ENCODE measurements at regions not wholly inside any gene's neighbourhood (a gene's known extent, or its start where the extent isn't known, plus 50 kb on each side); places are given as distances from the start of the nearest gene placed in this dataset.

GRCh38 chr22:47352920-47353700 lies 590.7 kb downstream of the TBC1D22A start:
- Histone ChIP-seq H2AFZ (ENCODE audit: low read depth, low read length, poor library complexity, severe bottlenecking) (no peak overlapping the region), H3K36me3 (ENCODE audit: control insufficient read depth in 1 of 2, insufficient read depth in 2 of 2, low read length in 2 of 2) (no peaks in the 10 kb centered on the region), H3K4me2 (ENCODE audit: low read length) (no peak overlapping the region), H3K4me3 (replicated peaks in 1 of 2; ENCODE audit: low read depth in 1 of 2, low read length in 2 of 2) (no peak overlapping the region), H3K9me2 (ENCODE audit: insufficient read depth) (no peaks in the 10 kb centered on the region), H3K27me3 (ENCODE audit: insufficient read depth, low read length) (no peaks in the 10 kb centered on the region), H3K27ac (ENCODE audit: low read depth, low read length) (no peak overlapping the region), H3K9ac (ENCODE audit: low read length) (no peak overlapping the region), H4K20me1 (ENCODE audit: insufficient read depth) (no peaks in the 10 kb centered on the region), H3K9me3 (ENCODE audit: control insufficient read depth in 1 of 2, insufficient read depth in 1 of 2, low read depth in 1 of 2, low read length in 2 of 2) (no peaks in the 10 kb centered on the region), H3K4me1 (ENCODE audit: control insufficient read depth in 1 of 2, insufficient read depth in 2 of 2, low read length in 2 of 2) (no peaks in the 10 kb centered on the region), H3K79me2 (ENCODE audit: insufficient read depth, low read length) (no peaks in the 10 kb centered on the region)
- no peak for DNase-seq (ENCODE audit: low read depth, low spot score)
- ChIA-PET CTCF (no interaction called here), RAD21 (ENCODE audit: low non-redundant PET in 1 of 2, low total read pairs in 2 of 2, uncharacterized antibody in 2 of 2, unreplicated experiment in 2 of 2) (no interaction called here), POLR2A (no interaction called here)
- TF ChIP-seq ZNF274 (IDR thresholded peaks at IDR 0.05; ENCODE audit: low read depth, low read length) = no peak
- no peak for TF ChIP-seq EGR1 (IDR thresholded peaks at IDR 0.05; ENCODE audit: low read depth)
- TF ChIP-seq CTCF (IDR thresholded peaks at IDR 0.05 in 2 of 3, conservative IDR thresholded peaks at IDR 0.05 in 1 of 3; ENCODE audit: borderline replicate concordance in 1 of 3, insufficient read depth in 1 of 3, low read depth in 2 of 3, low read length in 2 of 3) = no peak
- no peak for TF ChIP-seq TCF7L2 (IDR thresholded peaks at IDR 0.05; ENCODE audit: borderline replicate concordance, extremely low read depth, insufficient read depth, insufficient read length)
- TF ChIP-seq POLR2A (IDR thresholded peaks at IDR 0.05; ENCODE audit: borderline replicate concordance, extremely low read depth, insufficient read depth, insufficient read length) = no peak
- TF ChIP-seq YY1 (IDR thresholded peaks at IDR 0.05; ENCODE audit: extremely low read depth, insufficient replicate concordance, low read depth, low read length) = no peak
- no peak for TF ChIP-seq MAX (IDR thresholded peaks at IDR 0.05)
- TF ChIP-seq SIN3A (IDR thresholded peaks at IDR 0.05; ENCODE audit: low read depth) = no peak
- no peak for TF ChIP-seq EZH2 (IDR thresholded peaks at IDR 0.05)
- no peak for TF ChIP-seq ZBTB33 (IDR thresholded peaks at IDR 0.05; ENCODE audit: extremely low read depth, insufficient replicate concordance, low read length)
- TF ChIP-seq POLR2AphosphoS5 (IDR thresholded peaks at IDR 0.05; ENCODE audit: low read depth, low read length) = no peak
- no peak for TF ChIP-seq FOSL1 (IDR thresholded peaks at IDR 0.05; ENCODE audit: low read depth)
- TF ChIP-seq SRF (IDR thresholded peaks at IDR 0.05; ENCODE audit: low read depth) = no peak
- intact Hi-C loops (cut with micrococcal nuclease) = no loop called here
- no TSS peak for BruUV-seq (replicated peaks)
- no peak for ATAC-seq
